HG02884 (cell line): ENCODE measurements at regions not wholly inside any gene's neighbourhood (a gene's known extent, or its start where the extent isn't known, plus 50 kb on each side); places are given as distances from the start of the nearest gene placed in this dataset.

Experiments used
- ATAC-seq: cut with Tn5 transposase; IDR thresholded peaks from one replicate; pipeline ENCODE4 v1.9.1; 2021; ENCODE audit warnings: mild to moderate bottlenecking, moderate library complexity; ENCODE audit not compliant: unreplicated experiment

DNA sequence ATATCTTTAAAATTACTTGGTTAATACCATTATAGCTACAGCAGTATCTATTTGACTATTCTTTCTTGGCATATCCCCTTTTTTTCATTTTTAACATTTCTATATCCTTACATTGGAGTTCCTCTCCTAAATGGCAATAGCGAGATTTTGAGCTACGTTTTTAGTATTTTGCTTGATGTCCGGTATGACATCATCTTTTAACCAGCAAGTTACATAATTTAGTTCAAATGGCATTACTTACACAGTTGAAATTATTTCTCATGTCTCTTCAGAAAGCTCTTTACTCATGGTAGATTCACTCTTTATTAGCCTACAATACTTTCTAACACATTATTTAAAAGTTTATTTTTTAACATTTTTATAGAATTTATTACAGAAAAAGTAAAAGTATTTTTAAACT lies 701.7 kb upstream of the EPHA7 start:
- ATAC-seq = no peak

DNA sequence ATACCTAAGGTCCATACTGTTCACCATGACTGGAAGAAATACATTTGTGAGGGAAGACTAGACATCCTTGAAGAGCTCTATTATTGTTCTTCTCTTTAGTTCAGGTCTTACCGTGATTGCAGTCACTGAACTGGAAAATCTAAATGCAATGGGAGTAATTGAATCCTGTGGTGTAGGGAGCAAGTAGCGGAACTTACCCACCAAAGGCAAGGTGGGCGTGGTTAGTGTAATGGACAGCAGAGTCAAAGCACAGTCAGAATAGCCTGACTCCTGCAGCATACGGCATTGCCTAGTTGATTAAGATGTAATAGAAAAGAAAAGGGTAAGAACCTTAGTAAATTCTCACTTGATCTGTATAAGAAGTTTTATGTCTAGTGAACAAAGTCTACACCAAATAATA lies 679.7 kb upstream of the EPHA7 start:
- ATAC-seq = no peak

DNA sequence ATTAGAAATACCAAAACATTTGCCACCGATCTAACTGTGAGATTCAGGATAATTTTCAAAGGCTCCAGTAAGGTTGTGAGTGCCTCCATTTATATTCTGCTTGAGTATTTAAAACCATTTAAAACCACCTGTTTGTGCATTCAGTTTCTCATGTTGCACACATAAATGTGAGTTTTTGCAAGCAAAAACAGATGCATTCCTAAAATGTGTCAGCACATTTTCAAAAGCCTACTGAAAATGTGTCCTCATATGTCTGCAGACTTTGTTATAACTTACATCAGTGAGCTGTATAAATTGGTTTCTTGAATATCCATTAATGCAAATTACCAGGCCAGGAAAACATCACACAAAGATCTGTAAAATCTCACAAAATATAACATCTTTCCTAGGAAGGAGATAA lies 676.6 kb upstream of the EPHA7 start:
- no peak for ATAC-seq

GRCh38 chr6:94089941-94090340 lies 670.6 kb upstream of the EPHA7 start:
- no peak for ATAC-seq

GRCh38 chr6:94088870-94089269 lies 669.5 kb upstream of the EPHA7 start:
- no peak for ATAC-seq

DNA sequence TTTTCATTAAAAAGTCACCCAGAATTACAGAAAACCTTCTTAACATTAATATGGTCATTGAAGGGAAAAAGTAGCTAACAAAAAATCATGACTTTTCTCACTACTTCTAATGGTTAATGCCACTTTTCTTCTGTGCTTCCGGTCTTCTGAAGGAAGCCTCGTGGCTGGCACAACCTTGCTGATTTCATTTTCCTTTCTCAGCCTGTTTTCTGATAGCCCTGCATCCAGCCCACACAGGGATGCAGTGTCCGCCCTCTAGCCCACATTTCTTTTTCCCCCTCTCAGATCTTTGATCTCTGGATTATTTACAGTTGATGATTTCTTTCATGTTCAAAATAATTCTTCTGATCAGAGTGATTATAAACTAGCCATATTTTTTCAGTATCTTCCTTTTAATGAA lies 655.4 kb upstream of the EPHA7 start:
- ATAC-seq = no peak

GRCh38 chr6:94071835-94072234 lies 652.5 kb upstream of the EPHA7 start:
- ATAC-seq = no peak

GRCh38 chr6:94065707-94066337 lies 646.5 kb upstream of the EPHA7 start:
- ATAC-seq = no peak

DNA sequence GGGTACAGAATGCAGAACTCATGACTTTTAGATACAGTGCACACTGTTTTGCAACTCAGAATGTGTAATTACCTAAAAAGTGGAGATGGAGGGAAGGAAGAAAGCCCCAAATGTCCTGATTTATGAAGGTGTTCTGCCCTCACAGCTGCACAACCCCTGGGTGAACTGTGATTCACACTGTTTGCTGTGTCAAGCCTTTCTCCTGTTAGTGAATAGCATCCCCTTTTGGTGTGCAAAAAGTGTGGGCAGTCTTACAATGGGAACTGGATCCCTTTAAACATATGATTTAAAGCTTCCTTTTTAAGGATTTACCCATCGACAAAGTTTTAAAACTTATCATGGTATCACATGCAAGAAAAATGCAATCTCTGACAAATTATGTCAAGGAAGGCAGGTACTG lies 633.4 kb upstream of the EPHA7 start:
- ATAC-seq = no peak

- ATAC-seq = no peak
These were observed 631.2 kb upstream of the EPHA7 start for GRCh38 chr6:94050515-94050914.

GRCh38 chr6:94049001-94049400 lies 629.6 kb upstream of the EPHA7 start:
- no peak for ATAC-seq

DNA sequence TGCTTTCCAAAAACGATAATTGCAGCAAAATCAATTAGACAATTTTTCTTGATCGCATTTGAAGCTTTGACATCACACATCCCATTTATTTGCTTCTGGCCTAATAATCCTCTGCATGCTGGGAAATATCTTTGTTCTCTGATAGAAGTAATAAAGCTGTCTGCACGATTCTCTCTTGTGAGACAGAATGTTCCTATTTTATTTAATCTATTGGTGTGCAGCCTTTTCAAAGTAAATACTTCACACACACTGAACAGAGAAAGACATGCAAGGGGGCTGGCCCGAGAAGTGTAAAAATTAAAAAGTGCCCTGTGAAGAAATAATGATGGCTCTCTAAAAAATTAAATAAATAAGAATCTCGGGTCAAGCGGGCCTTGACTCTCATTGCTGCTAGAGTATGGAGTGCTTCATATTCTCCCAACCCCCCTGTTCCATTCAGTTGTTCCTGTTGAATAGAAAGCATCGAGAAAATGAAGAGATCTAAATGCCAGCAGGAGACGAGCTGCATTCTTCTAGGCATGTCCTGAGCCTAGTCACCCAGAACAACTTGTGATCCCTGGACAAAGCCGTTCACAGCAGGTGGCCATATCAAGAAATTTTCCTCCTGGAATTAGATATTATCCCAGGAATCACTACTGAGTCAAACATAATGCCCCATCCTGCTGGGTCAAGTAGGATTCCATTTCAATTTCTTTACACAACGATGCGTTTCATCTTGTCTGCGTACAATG lies 625.9 kb upstream of the EPHA7 start:
- ATAC-seq = no peak

- ATAC-seq = no peak
These were observed 622.8 kb upstream of the EPHA7 start for GRCh38 chr6:94041945-94042709.

- no peak for ATAC-seq
These were observed 616.7 kb upstream of the EPHA7 start for GRCh38 chr6:94036024-94036423.

- ATAC-seq = no peak
These were observed 608.0 kb upstream of the EPHA7 start for GRCh38 chr6:94027374-94027773.

DNA sequence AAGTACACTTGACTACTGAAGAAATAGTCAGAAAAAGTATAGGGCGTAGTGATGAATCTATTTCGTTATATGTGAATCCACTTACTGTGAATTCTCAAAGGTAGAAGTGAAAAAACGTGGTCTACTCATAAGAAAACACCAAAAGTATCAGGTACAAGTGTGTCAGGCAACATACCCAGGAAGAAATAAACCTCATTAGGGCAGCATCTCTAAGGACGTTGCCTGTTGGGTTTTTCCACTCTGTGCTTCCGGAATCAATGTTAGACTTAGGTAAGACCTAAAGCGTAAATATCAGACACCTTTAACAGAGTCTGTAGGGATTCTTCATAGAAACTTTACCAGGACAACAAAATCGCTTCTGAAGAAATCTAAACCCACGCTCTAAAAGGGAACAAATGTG lies 607.2 kb upstream of the EPHA7 start:
- ATAC-seq = no peak

DNA sequence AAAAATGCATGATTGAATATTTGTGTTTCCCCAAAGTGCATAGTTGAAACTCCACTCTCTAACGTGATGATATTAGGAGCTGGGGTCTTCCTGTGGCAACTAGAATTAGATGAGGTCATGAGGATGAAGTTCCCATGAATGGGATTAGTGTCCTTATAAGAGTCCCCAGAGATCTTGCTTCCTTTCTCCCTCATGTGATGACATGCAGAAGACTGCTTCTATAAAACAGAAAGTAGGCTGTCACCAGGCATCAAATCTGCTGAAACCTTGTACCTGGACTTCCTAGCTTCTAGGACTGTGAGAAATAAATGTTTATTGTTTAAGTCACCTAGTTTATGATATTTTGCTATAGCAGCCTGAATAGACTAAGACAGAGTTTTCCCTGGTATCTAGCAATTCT lies 586.5 kb upstream of the EPHA7 start:
- no peak for ATAC-seq

GRCh38 chr6:93992976-93993375 lies 573.6 kb upstream of the EPHA7 start:
- ATAC-seq = no peak

DNA sequence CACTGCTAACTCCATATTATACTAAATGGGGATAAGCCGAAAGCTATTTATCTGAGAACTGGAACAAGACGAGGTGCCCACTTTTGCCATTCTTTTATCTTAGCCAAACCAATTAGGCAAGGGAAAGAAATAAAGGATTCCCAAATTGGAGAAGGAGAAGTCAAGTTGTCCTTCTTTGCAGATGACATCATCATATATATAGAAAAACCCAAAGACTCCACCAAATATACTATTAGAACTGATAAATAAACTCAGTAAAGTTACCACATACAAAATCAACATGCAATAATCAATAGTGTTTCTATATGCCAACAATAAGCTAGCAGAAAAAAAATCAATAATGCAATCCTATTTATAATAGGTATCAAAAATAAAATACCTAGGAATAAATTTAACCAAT lies 570.3 kb upstream of the EPHA7 start:
- ATAC-seq = no peak

DNA sequence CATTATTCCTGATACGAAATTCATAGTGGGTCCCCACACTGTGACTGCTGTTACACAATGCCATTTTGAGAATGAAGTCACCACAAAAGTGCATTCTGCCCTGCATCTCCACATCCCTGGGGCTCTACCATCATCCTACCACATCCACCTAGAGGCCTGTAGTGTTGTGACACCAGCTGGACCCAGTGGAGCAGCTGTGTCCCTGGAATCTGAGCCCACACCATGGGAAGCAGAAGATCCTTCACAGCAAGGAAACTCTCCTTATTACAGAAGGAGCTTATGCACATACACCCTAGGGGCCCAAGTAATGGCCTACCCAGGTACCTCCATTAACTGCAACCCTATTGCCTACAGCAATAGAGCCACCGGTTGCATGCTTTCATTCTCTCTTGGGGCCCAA lies 566.6 kb upstream of the EPHA7 start:
- ATAC-seq = no peak

- ATAC-seq = no peak
These were observed 555.8 kb upstream of the EPHA7 start for GRCh38 chr6:93975159-93975558.

DNA sequence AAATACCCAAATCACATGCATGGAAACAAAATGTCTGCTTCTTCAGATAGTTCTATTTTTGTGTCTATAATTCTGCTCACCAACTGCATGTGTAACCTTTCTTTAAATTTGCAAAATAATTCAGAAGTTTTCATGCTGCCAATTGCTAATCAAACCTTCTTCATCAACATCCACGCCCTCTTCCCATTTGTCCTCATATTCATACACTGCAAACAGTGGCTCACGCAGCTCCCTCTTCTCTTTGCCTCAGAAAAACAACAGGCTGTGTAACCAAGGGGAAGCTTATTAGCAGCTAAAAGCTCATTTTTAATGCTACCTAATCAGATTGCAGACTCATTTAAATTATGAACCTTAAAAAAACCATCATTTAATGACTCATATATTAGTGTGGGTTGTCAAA lies 555.0 kb upstream of the EPHA7 start:
- no peak for ATAC-seq
